ENCODE measurements at regions not wholly inside any gene's neighbourhood (a gene's known extent, or its start where the extent isn't known, plus 50 kb on each side); places are given as distances from the start of the nearest gene placed in this dataset.

GRCh38 chr11:134784046-134784445 is 372.0 kb upstream of the B3GAT1 start:
- TF ChIP-seq, protein P1, sequence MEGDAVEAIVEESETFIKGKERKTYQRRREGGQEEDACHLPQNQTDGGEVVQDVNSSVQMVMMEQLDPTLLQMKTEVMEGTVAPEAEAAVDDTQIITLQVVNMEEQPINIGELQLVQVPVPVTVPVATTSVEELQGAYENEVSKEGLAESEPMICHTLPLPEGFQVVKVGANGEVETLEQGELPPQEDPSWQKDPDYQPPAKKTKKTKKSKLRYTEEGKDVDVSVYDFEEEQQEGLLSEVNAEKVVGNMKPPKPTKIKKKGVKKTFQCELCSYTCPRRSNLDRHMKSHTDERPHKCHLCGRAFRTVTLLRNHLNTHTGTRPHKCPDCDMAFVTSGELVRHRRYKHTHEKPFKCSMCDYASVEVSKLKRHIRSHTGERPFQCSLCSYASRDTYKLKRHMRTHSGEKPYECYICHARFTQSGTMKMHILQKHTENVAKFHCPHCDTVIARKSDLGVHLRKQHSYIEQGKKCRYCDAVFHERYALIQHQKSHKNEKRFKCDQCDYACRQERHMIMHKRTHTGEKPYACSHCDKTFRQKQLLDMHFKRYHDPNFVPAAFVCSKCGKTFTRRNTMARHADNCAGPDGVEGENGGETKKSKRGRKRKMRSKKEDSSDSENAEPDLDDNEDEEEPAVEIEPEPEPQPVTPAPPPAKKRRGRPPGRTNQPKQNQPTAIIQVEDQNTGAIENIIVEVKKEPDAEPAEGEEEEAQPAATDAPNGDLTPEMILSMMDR (IDR thresholded peaks at IDR 0.05) = no peak
- TF ChIP-seq POLR2AphosphoS5 (IDR thresholded peaks at IDR 0.05; ENCODE audit: low read depth, low read length) (no peak), REST (IDR thresholded peaks at IDR 0.05; ENCODE audit: insufficient read depth in 1 of 2, low read depth in 2 of 2, low read length in 1 of 2) (no peak)

All from Panc1 (cell line).